ENCODE measurements at regions not wholly inside any gene's neighbourhood (a gene's known extent, or its start where the extent isn't known, plus 50 kb on each side); places are given as distances from the start of the nearest gene placed in this dataset.
A peak's percentile ranks its signal among the peaks of the same experiment; 100 is the strongest.
"Not testable (repeated sequence)": the region's sequence is repeated elsewhere in the genome, so short reads cannot be mapped to it uniquely, and the experiment has no call there.

- H3K4me2 ChIP-seq (ENCODE audit: insufficient read depth, low read length, poor library complexity, severe bottlenecking); H3K79me1 ChIP-seq (ENCODE audit: low read depth, low read length); H3K4ac ChIP-seq (ENCODE audit: low read length); H3K23ac ChIP-seq (ENCODE audit: low read depth, low read length, poor library complexity); H2BK120ac ChIP-seq (ENCODE audit: low read depth, low read length); H3K14ac ChIP-seq (ENCODE audit: low read length); H3K27me3 ChIP-seq (ENCODE audit: control insufficient read depth in 3 of 3, insufficient read depth in 3 of 3, low read depth in 1 of 3, low read length in 3 of 3); H2BK12ac ChIP-seq (ENCODE audit: low read length); H3K36me3 ChIP-seq (replicated peaks in 1 of 2; ENCODE audit: control insufficient read depth in 2 of 2, insufficient read depth in 2 of 2, low read length in 2 of 2); H4K91ac ChIP-seq (ENCODE audit: low read depth, low read length, poor library complexity); H3K4me1 ChIP-seq (ENCODE audit: control insufficient read depth in 2 of 2, insufficient read depth in 1 of 2, low read depth in 1 of 2, low read length in 2 of 2); H3K18ac ChIP-seq (ENCODE audit: low read length); H2BK5ac ChIP-seq (ENCODE audit: low read length); H3K9ac ChIP-seq (ENCODE audit: low read depth, low read length, poor library complexity); H4K8ac ChIP-seq (ENCODE audit: low read depth, low read length); H3K9me3 ChIP-seq (replicated peaks in 1 of 2; ENCODE audit: control insufficient read depth in 2 of 2, insufficient read depth in 1 of 2, low read depth in 1 of 2, low read length in 2 of 2); H2BK15ac ChIP-seq (ENCODE audit: low read length); H2AK5ac ChIP-seq (ENCODE audit: low read depth, low read length): not testable (repeated sequence)
- peak; percentile 15 for DNase-seq (ENCODE audit: low spot score)
- WGBS, 2 donors (ENCODE audit: extremely low coverage in 2 of 2, insufficient read length in 2 of 2, insufficient replicate concordance in 1 of 2): no CpG with 5 or more reads among the region's 10 CpGs
- peak overlapping the region in 1 of 2 donors; percentile 13 for H3K4me3 ChIP-seq (ENCODE audit: low read length in 2 of 2)
- peak overlapping the region; percentile 71 for H2AFZ ChIP-seq (ENCODE audit: low read length)
- H3K27ac ChIP-seq (replicated peaks; ENCODE audit: low read length): peak overlapping the region; percentile 87
Measured at GRCh38 chr1:146387750-146388469, 159.1 kb upstream of the NOTCH2NLA start.

GRCh38 chr1:146386851-146387749, 158.3 kb upstream of the NOTCH2NLA start:
- H4K91ac ChIP-seq (ENCODE audit: low read depth, low read length, poor library complexity); H3K18ac ChIP-seq (ENCODE audit: low read length); H3K79me1 ChIP-seq (ENCODE audit: low read depth, low read length); H3K9me3 ChIP-seq (replicated peaks in 1 of 2; ENCODE audit: control insufficient read depth in 2 of 2, insufficient read depth in 1 of 2, low read depth in 1 of 2, low read length in 2 of 2); H2BK120ac ChIP-seq (ENCODE audit: low read depth, low read length); H4K8ac ChIP-seq (ENCODE audit: low read depth, low read length); H3K14ac ChIP-seq (ENCODE audit: low read length); H3K27me3 ChIP-seq (ENCODE audit: control insufficient read depth in 3 of 3, insufficient read depth in 3 of 3, low read depth in 1 of 3, low read length in 3 of 3); H2BK5ac ChIP-seq (ENCODE audit: low read length); H3K4ac ChIP-seq (ENCODE audit: low read length); H2AK5ac ChIP-seq (ENCODE audit: low read depth, low read length); H3K9ac ChIP-seq (ENCODE audit: low read depth, low read length, poor library complexity); H3K36me3 ChIP-seq (replicated peaks in 1 of 2; ENCODE audit: control insufficient read depth in 2 of 2, insufficient read depth in 2 of 2, low read length in 2 of 2); H3K4me1 ChIP-seq (ENCODE audit: control insufficient read depth in 2 of 2, insufficient read depth in 1 of 2, low read depth in 1 of 2, low read length in 2 of 2); H2BK15ac ChIP-seq (ENCODE audit: low read length); H2BK12ac ChIP-seq (ENCODE audit: low read length): not testable (repeated sequence)
- Histone ChIP-seq H3K23ac (ENCODE audit: low read depth, low read length, poor library complexity) (peak overlapping the region; percentile 96), H2AFZ (ENCODE audit: low read length) (peak overlapping the region; percentile 49), H3K4me2 (ENCODE audit: insufficient read depth, low read length, poor library complexity, severe bottlenecking) (peak overlapping the region; percentile 40), H3K4me3 (ENCODE audit: low read length in 2 of 2) (peak overlapping the region in 1 of 2 donors; percentile 46), H3K27ac (replicated peaks; ENCODE audit: low read length) (peak overlapping the region; percentile 79)
- no CpG with 5 or more reads among the region's 39 CpGs for WGBS, 2 donors (ENCODE audit: extremely low coverage in 2 of 2, insufficient read length in 2 of 2, insufficient replicate concordance in 1 of 2)
- DNase-seq (ENCODE audit: low spot score): peak; percentile 71

DNA sequence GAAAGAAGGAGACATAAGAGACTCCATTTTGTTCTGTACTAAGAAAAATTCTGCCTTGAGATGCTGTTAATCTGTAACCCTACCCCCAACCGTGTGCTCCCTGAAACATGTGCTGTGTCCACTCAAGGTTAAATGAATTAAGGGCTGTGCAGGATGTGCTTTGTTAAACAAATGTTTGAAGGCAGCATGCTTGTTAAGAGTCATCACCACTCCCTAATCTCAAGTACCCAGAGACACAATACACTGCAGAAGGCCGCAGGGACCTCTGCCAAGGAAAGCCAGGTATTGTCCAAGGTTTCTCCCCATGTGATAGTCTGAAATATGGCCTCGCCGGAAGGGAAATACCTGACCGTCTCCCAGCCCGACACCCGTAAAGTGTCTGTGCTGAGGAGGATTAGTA, 152.4 kb upstream of the NOTCH2NLA start:
- not testable (repeated sequence) for H3K4me2 ChIP-seq (ENCODE audit: insufficient read depth, low read length, poor library complexity, severe bottlenecking); H4K8ac ChIP-seq (ENCODE audit: low read depth, low read length); H3K27me3 ChIP-seq (ENCODE audit: control insufficient read depth in 3 of 3, insufficient read depth in 3 of 3, low read depth in 1 of 3, low read length in 3 of 3); H2AFZ ChIP-seq (ENCODE audit: low read length); H3K27ac ChIP-seq (replicated peaks; ENCODE audit: low read length); H2BK120ac ChIP-seq (ENCODE audit: low read depth, low read length); H3K36me3 ChIP-seq (replicated peaks in 1 of 2; ENCODE audit: control insufficient read depth in 2 of 2, insufficient read depth in 2 of 2, low read length in 2 of 2); DNase-seq (ENCODE audit: low spot score); H3K4me3 ChIP-seq (ENCODE audit: low read length in 2 of 2); H2BK15ac ChIP-seq (ENCODE audit: low read length); H3K18ac ChIP-seq (ENCODE audit: low read length); H3K9me3 ChIP-seq (replicated peaks in 1 of 2; ENCODE audit: control insufficient read depth in 2 of 2, insufficient read depth in 1 of 2, low read depth in 1 of 2, low read length in 2 of 2); H4K91ac ChIP-seq (ENCODE audit: low read depth, low read length, poor library complexity); H2BK12ac ChIP-seq (ENCODE audit: low read length); H2BK5ac ChIP-seq (ENCODE audit: low read length); H3K23ac ChIP-seq (ENCODE audit: low read depth, low read length, poor library complexity); H3K4ac ChIP-seq (ENCODE audit: low read length); H3K79me1 ChIP-seq (ENCODE audit: low read depth, low read length); H3K14ac ChIP-seq (ENCODE audit: low read length); H3K4me1 ChIP-seq (ENCODE audit: control insufficient read depth in 2 of 2, insufficient read depth in 1 of 2, low read depth in 1 of 2, low read length in 2 of 2); H2AK5ac ChIP-seq (ENCODE audit: low read depth, low read length); H3K9ac ChIP-seq (ENCODE audit: low read depth, low read length, poor library complexity)
- WGBS, 2 donors (ENCODE audit: extremely low coverage in 2 of 2, insufficient read length in 2 of 2, insufficient replicate concordance in 1 of 2): no CpG with 5 or more reads among the region's 7 CpGs
